ENCODE measurements at regions not wholly inside any gene's neighbourhood (a gene's known extent, or its start where the extent isn't known, plus 50 kb on each side); places are given as distances from the start of the nearest gene placed in this dataset.

GRCh38 chr4:63361066-63361465 lies 1048.2 kb downstream of the TECRL start:
- Histone ChIP-seq H4K5ac (ENCODE audit: insufficient read length, low read depth, low read length) (no peak overlapping the region), H2BK12ac (ENCODE audit: insufficient read length, low read depth, low read length) (no peak overlapping the region), H4K91ac (ENCODE audit: insufficient read length, low read depth, low read length) (no peak overlapping the region), H3K9me3 (ENCODE audit: control insufficient read depth, low read depth, low read length) (no peaks in the 10 kb centered on the region), H3K14ac (ENCODE audit: insufficient read depth, low read length) (no peak overlapping the region), H3K27ac (ENCODE audit: insufficient read length, low read depth, low read length) (no peak overlapping the region), H3T11ph (ENCODE audit: low read length) (no peak overlapping the region), H3K9ac (ENCODE audit: extremely low read depth, insufficient read length, low read length) (no peak overlapping the region), H3K56ac (ENCODE audit: insufficient read length, low read depth, low read length) (no peak overlapping the region), H2AFZ (ENCODE audit: low read length) (no peak overlapping the region), H4K8ac (replicated peaks; ENCODE audit: insufficient read length, low read depth, low read length) (no peak overlapping the region), H3K4me2 (ENCODE audit: insufficient read depth, insufficient read length, low read length) (no peak overlapping the region), H3K27me3 (ENCODE audit: insufficient read depth, low read length) (no peaks in the 10 kb centered on the region), H3K23me2 (ENCODE audit: insufficient read length, low read depth, low read length, poor library complexity, severe bottlenecking) (no peaks in the 10 kb centered on the region), H3K18ac (ENCODE audit: insufficient read length, low read depth, low read length) (no peak overlapping the region), H2BK5ac (ENCODE audit: insufficient read length, low read length) (no peak overlapping the region), H2AK5ac (ENCODE audit: insufficient read length, low read length) (no peak overlapping the region), H3K4me1 (ENCODE audit: insufficient read depth, low read length) (no peaks in the 10 kb centered on the region), H3K4ac (ENCODE audit: low read depth, low read length) (no peak overlapping the region), H4K20me1 (ENCODE audit: control insufficient read depth, insufficient read depth, insufficient read length) (no peaks in the 10 kb centered on the region), H2BK20ac (ENCODE audit: low read depth, low read length, poor library complexity, severe bottlenecking) (no peak overlapping the region), H3K79me2 (ENCODE audit: insufficient read depth, low read length) (no peaks in the 10 kb centered on the region), H2BK15ac (ENCODE audit: low read depth, low read length) (no peak overlapping the region), H3K23ac (ENCODE audit: insufficient read length, low read depth, low read length) (no peak overlapping the region), H2BK120ac (ENCODE audit: low read depth, low read length, poor library complexity, severe bottlenecking) (no peak overlapping the region), H3K79me1 (ENCODE audit: insufficient read depth, low read depth, low read length, poor library complexity, severe bottlenecking) (no peaks in the 10 kb centered on the region)
- H3K27me3 Mint-ChIP-seq (ENCODE audit: low read depth) = no peaks in the 10 kb centered on the region; the same call in 1 of the 2 replicates
- no peak for DNase-seq
- H3K4me1 Mint-ChIP-seq = peaks cover 8 to 10% of the 10 kb centered on the region in 2 experiments
- H3K36me3 Mint-ChIP-seq (ENCODE audit: insufficient read depth in 1 of 3, low read depth in 3 of 3) = no peaks in the 10 kb centered on the region; a peak in 1 of 7 replicates
- no CpG with 5 or more reads among the region's 3 CpGs for WGBS (ENCODE audit: extremely low coverage, insufficient read length, low lambda C conversion rate)
- H3K4me3 Mint-ChIP-seq = no peak overlapping the region
- H3K9me3 Mint-ChIP-seq = no peaks in the 10 kb centered on the region
- no peak overlapping the region for H3K27ac Mint-ChIP-seq
- no peak for TF ChIP-seq CTCF (conservative IDR thresholded peaks at IDR 0.05)

Data from H9 (cell line).